GM20000 (cell line): ENCODE measurements at regions not wholly inside any gene's neighbourhood (a gene's known extent, or its start where the extent isn't known, plus 50 kb on each side); places are given as distances from the start of the nearest gene placed in this dataset.

Experiments
- DNase-seq: peaks from one replicate; pipeline ENCODE4 v3.0.0; 2012; ENCODE audit warnings: low spot score
- CTCF ChIP-seq: IDR thresholded peaks from 2 replicates; pipeline ENCODE4 v1.5.1; 2012; ENCODE audit warnings: mild to moderate bottlenecking, control low read depth; ENCODE audit errors: extremely low read depth, missing control alignments

- no peak for DNase-seq
- no peak for TF ChIP-seq CTCF
Observed at GRCh38 chr20:48148916-48149672, 363.8 kb upstream of the SULF2 start.

- no peak for TF ChIP-seq CTCF
- no peak for DNase-seq
Observed at GRCh38 chr20:48148020-48148419, 362.7 kb upstream of the SULF2 start.

GRCh38 chr20:48147311-48147710 is 362.0 kb upstream of the SULF2 start:
- no peak for TF ChIP-seq CTCF

GRCh38 chr20:48146877-48147276 is 361.6 kb upstream of the SULF2 start:
- TF ChIP-seq CTCF, result no peak
- no peak for DNase-seq

More at GRCh38 chr20:48147311-48147710, 362.0 kb upstream of the SULF2 start:
- no peak for DNase-seq

- TF ChIP-seq CTCF, result no peak
- no peak for DNase-seq
Observed at GRCh38 chr20:48146308-48146707, 361.0 kb upstream of the SULF2 start.

GRCh38 chr20:48143435-48144081 is 358.3 kb upstream of the SULF2 start:
- TF ChIP-seq CTCF, result no peak
- no peak for DNase-seq

GRCh38 chr20:48142516-48142773 is 357.2 kb upstream of the SULF2 start:
- no peak for TF ChIP-seq CTCF
- DNase-seq, result no peak
